ENCODE measurements at regions not wholly inside any gene's neighbourhood (a gene's known extent, or its start where the extent isn't known, plus 50 kb on each side); places are given as distances from the start of the nearest gene placed in this dataset.

GRCh38 chr15:58260725-58261267 lies 122.6 kb downstream of the AQP9 start:
- DNase-seq (ENCODE audit: low read depth): no peak
- no peak overlapping the region for H3K4me3 ChIP-seq (ENCODE audit: low read depth, low read length)
- TF ChIP-seq CTCF (IDR thresholded peaks at IDR 0.05; ENCODE audit: insufficient read depth, low read depth, low read length, missing control alignments): no peak

GRCh38 chr15:58261368-58261767 lies 123.2 kb downstream of the AQP9 start:
- DNase-seq (ENCODE audit: low read depth): no peak
- no peak overlapping the region for H3K4me3 ChIP-seq (ENCODE audit: low read depth, low read length)
- no peak for TF ChIP-seq CTCF (IDR thresholded peaks at IDR 0.05; ENCODE audit: insufficient read depth, low read depth, low read length, missing control alignments)

- TF ChIP-seq CTCF (IDR thresholded peaks at IDR 0.05; ENCODE audit: insufficient read depth, low read depth, low read length, missing control alignments): no peak
- H3K4me3 ChIP-seq (ENCODE audit: low read depth, low read length): no peak overlapping the region
- no peak for DNase-seq (ENCODE audit: low read depth)
Measured at GRCh38 chr15:58264053-58264971, 126.1 kb downstream of the AQP9 start.

- no peak for TF ChIP-seq CTCF (IDR thresholded peaks at IDR 0.05; ENCODE audit: insufficient read depth, low read depth, low read length, missing control alignments)
- DNase-seq (ENCODE audit: low read depth): no peak
Measured at GRCh38 chr15:58267051-58267450, 128.9 kb downstream of the AQP9 start.

GRCh38 chr15:58268746-58269267 lies 130.6 kb downstream of the AQP9 start:
- DNase-seq (ENCODE audit: low read depth): no peak
- no peak overlapping the region for H3K4me3 ChIP-seq (ENCODE audit: low read depth, low read length)

More at GRCh38 chr15:58267051-58267450, 128.9 kb downstream of the AQP9 start:
- H3K4me3 ChIP-seq (ENCODE audit: low read depth, low read length): no peak overlapping the region

More at GRCh38 chr15:58268746-58269267, 130.6 kb downstream of the AQP9 start:
- TF ChIP-seq CTCF (IDR thresholded peaks at IDR 0.05; ENCODE audit: insufficient read depth, low read depth, low read length, missing control alignments): no peak
